Stimulated activated CD4-positive, alpha-beta T cell treated with anti-CD3 and anti-CD28 coated beads, TNF-alpha, amount 100 ng/mL, for 1 hour (primary cell): ENCODE measurements at regions not wholly inside any gene's neighbourhood (a gene's known extent, or its start where the extent isn't known, plus 50 kb on each side); places are given as distances from the start of the nearest gene placed in this dataset.
"Not testable (repeated sequence)": the region's sequence is repeated elsewhere in the genome, so short reads cannot be mapped to it uniquely, and the experiment has no call there.

ENCODE experiments used
- DNase-seq, 3 donors: peaks; one replicate each; pipeline ENCODE4 v3.0.0-alpha.2; 2020; ENCODE audit warnings: low read depth in 3 of 3, low spot score in 1 of 3

DNA sequence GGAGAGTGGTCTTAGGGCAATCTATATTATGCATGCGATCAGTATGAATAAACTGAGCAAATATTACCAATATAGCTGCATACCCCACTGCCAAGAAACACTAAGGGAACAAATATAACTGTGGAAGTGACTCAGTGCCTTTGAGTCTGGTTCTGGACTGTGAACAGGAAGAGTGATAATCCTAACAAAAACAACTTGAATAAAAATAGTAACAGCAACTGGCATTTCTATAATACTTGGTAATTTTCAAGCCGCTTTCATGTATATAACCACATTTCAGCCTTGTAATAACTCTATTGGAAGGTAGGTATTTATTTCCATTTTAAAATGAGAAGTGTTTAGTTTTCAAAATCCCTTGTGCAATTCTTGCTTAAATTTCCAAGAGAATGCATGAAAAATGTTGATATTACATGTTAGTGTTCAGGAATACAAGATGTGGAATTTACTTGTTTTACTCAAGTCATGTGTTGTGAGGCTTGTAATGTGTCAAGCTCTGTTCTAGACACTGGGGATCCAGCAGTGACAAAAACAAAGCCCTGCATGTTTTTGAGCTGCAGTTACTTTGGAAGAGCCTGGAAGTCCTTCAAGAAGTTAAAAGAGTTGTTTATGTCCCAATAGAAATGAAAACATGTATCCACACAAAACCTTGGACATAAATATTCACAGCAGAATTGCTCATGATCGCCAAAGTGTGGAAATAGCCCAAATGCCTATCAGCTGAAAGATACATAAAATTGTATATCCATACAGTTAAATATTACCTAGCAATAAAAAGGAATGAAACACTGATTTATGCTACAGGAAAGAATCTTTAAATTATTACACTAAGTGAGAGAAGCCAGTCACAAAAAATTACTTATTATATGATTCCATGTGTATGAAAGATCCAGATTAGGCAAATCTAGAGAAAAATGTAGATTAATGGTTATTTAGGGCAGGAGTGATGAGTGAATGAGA is 338.1 kb upstream of the TMEM132C start:
- no peak for DNase-seq

DNA sequence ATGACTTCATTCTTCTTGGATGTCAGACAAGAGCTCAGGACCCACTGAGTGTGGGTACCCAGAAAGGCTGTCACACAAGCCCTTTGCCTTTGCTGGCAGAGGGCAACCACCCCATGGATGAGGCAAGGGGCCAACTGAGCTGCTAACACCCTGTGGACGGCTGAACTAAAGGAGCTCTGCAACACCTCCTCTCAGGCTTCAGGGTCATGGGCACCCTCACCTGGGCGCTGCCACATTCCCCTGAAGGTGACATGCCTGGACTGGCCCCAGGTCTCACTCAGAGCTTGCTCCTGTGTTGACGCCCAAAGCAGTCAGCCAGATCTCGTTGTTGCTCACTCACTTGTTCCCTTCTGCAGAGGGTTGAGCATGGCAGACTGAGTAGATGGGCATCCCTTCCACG is 336.8 kb upstream of the TMEM132C start:
- DNase-seq, result no peak

DNA sequence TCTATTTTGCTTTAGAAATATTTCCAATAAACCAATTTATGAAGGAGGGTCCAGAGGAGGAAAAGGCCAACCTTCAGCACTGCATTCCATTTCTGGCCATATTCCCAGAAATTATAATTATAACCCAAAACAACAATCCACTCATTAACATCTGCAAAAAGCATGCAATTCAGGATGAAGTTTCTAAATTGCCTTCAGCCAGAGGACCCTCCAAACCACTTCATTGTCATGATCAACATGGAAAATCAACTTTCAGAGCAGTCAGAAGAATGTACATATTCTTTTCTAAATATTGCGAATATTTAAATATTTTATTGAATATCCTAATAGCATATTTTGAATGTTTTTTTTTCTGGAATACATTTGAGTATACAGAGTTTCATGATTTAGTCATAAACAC is 332.6 kb upstream of the TMEM132C start:
- no peak for DNase-seq

DNA sequence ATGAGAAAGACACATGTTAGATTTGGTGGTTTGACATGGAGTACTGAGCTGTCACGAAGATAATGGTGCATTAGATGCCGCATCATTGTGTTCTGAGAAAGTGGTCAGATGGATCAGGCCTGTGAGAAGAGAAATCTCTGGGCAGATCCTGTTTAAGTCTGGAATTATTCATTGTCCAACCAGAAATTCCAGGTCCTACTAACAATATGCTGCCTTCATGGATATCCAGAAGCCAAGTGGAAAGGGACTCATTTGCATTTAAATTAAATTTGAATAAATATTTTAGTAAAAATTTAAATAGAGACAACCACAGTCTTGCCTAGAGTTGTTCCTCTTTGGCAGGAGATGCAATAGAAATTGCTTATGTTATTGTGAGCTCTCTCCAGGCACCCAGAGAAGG is 330.5 kb upstream of the TMEM132C start:
- DNase-seq, result no peak

DNA sequence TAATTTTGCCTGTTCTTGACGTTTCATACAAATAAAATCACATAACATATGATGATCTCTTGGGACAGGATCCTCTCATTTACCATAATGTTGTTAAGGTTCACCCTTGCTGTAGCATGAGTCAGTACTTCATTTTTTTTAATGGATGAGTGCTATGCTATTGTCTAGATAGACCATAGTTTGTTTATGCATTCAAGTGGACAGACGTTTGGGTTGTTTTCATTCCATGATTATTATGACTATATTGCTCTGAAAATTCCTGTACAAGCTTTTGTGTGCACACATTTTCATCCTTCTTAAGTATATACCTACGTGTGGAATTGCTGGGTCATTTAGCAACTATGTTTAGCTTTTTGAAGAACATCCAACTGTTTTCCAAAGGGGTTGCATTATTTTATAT is 325.6 kb upstream of the TMEM132C start:
- DNase-seq, result no peak

DNA sequence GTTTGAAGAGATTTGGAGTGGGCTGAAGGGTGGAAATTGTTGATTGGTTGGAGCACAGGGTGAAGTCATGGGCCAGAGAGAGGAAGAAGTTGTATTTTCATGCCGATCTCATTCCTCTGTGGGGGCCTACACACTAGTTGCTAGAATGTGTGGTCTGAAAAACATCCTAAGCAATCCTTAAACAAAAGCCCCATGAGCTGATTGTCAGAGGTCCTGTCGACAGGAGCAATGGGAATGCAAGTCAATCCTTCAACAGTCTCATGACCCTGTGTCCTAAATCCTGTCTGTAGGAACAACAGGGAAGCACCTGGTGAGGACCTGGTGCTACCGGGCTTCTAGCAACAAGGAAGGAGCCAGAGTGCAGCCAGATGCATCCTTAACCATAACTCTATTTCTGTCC is 324.0 kb upstream of the TMEM132C start:
- no peak for DNase-seq

DNA sequence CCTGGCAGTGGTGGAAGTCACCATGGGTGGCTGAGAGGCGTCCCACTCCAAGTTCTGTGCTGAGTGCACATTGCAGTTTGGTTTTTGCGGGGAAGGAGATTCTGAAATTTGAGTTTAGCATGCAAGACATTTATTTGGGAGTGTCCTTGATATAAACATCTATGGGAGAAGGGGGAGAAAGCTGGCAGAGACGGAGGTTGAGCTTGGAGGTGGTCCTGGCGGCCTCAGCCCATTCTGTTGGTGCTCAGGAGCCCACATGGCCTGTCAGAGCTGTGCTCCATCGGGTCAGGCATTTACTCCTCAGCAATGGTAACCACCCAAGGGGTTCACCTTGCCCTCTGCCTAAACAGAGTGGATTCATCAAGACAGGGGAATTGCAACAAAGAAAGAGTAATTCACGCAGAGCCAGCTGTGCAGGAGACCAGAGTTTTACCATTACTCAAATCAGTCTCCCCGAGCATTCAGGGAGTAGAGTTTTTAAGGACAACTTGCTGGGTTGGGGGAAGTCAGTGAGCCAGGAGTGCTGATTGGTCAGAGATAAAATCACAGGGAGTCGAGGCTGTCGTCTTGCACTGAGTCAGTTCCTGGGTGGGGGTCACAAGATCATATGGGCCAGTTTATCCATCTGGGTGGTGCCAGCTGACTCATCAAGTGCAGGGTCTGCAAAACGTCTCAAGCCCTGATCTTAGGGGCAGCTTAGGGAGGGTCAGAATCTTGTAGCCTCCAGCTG is 323.3 kb upstream of the TMEM132C start:
- DNase-seq, result no peak

DNA sequence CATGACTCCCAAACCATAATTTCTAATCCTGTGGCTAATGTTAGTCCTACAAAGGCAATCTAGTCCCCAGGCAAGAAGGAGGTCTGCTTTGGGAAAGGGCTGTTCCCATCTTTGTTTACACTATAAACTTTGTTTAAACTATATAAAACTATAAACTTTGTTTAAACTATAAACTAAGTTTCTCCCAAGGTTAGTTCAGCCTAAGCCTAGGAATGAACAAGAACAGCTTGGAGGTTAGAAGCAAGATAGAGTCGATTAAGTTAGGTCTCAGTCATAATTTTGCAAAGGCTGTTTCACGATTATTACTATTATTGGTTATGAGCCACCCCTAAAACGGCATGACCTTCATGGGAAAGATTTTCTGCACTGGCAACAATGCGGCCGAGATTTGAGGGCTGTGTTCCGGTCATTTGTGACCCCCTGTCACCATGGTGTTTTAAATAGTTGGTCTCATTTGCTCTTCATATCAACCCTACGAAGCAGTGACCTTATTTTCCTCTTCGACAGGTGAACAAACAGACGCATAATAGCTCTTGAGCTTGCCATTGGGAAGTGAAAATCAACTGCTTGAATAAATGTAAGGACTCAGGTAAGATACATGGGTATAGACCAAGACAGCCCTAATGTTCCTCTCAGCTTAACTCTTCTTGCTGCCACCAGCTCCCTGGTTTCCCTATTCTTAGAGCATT is 322.6 kb upstream of the TMEM132C start:
- no peak for DNase-seq

DNA sequence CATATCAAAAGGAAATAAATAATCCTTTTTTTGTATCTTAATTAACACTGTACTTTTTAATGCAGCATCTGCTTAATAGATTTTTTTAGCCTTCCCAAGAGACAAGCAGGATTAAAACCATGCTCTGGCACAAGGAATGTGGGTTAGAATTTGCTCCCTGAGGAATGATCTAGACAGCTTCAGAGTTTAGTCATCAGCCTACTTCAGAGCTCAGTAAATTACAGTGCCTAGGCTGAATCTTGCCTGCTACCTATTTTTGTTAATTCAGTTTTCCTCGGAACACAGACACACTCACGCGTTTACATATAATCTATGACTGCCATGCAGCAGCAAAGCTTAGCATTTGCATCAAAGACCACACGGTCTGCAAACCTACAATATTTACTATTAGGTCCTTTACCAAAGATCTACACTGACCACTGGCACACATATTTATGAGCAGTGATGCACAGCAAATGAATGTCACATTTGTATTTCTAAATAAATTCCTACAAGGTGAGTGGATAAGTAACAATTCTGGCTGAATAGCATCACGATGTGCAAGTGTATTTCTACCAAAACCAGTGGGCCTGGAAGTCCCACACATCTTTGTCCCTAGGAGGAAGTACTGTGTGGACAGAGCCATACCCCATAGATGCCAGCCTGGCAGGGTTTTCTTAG is 309.8 kb upstream of the TMEM132C start:
- no peak for DNase-seq

DNA sequence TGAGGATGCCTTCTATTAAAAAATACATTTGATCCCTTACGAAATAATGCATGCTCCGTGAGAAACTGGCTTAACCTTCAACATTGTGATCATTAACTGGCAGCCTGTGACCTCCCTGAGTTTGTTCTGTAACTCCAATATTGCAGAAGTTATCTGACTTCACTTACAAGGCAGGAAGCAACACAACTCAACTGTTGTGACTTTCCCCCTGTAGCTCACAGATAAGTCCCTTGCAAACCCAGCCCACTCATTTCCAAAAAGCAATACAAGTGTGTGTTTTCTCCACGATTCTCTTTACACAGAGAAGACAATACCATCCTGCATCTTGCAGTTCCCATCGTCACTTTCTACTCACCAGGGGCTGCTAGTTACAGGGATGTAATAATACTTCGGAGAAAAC is 304.7 kb upstream of the TMEM132C start:
- DNase-seq, result no peak

DNA sequence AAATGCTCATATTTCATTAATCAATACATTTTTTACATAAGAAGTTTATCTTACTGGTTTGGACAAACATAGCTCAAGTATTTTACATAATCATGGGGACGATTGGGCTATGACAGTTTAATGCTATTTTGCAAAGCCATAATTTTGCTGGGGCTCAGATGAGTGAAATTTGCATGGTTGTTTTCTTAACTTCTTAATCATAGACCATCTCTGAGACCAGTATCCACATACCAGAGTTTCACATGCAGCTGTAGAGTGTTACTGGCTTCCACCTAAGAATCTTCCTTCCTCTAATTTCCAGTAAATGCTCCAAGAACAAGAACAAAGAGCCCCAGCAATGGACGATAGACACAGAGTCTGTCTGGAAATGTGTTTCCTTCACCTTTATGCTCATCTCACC is 303.0 kb upstream of the TMEM132C start:
- no peak for DNase-seq

DNA sequence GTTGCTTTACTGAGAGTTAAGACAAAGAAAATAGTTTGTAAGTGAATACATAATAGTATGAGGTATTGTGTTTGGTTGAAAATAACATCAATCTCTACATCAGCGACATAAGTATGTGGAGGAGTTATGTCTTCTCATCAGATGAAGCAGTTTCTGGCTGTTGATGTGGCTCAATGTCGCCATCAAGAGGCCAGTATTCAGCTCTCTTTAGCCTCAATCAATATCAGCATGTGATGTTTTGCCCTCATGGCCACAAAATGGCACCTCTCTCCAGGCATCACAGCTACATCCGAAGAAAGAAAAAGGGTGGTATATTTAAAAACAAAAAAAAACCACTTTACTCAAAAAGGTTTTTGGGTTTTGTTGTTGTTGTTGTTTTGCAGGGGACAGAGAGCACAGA is 302.3 kb upstream of the TMEM132C start:
- no peak for DNase-seq

DNA sequence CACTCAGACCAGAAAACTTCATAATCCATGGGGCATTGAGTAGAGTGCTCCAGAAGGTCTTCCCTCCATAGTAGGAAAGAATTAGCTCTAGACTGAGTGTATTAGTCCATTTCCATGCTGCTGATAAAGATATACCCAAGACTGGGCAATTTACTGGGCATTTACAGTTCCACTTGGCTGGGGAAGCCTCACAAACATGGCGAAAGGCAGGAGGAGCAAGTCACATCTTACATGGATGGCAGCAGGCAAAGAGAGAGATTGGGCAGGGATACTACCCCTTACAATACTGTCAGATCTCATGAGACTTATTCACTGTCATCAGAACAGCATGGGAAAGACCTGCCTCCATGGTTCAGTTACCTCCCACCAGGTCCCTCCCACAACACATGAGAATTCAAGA is 300.6 kb upstream of the TMEM132C start:
- DNase-seq, result no peak

DNA sequence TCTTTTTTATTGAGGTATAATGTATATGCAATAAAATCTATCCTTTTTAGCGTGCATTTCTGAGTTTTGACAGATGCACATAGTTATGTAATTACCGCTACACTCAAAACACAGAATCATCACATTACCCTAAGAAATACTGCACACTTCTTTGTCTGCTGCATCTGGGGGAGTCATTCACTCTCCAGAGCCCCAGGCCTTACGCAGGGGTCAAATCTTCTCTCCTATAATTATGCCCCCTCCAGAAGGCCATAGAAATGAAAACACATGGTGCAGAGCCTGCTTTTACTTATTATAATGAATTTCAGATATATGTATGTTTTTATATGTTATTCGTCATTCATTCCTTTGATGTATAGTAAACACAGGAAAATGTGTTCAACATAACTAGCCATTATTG is 296.5 kb upstream of the TMEM132C start:
- DNase-seq, result no peak

DNA sequence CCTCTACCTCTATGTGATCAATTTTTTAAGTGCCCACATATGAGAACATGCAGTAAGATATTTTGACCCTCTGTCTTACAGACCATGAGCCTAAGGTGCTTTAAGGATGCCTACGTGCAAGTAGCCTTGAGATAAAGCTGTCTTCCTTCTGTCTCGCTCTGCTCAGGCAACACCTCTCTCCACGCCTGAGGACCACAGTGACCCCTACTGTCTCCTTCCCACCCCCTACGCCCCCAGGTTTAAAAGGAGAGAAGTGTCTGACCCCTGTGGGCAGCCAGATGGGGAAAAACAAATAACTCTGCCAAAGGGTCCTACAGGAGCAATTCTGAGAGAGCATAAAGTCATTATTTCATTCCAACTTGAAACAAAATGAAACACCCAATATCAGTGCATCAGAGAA is 286.4 kb upstream of the TMEM132C start:
- DNase-seq, result no peak

DNA sequence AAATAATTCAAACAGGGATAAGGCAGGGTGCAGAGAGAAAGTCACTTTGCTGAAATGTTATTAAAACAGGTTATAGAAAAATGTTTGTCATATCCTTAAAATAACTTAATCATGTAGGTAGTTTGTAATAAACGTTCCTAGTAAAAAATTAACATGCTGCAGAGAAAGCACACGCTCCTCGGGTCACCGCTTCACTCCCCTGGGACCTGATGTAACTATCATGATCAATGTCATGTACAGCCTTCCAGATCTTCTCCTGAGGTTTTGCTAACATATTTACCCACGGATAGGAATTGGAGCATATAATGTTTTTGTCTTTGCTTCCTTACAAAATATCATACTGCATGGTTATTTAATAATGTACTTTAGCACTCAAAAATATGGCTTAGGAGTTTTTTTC is 285.1 kb upstream of the TMEM132C start:
- no peak for DNase-seq

DNA sequence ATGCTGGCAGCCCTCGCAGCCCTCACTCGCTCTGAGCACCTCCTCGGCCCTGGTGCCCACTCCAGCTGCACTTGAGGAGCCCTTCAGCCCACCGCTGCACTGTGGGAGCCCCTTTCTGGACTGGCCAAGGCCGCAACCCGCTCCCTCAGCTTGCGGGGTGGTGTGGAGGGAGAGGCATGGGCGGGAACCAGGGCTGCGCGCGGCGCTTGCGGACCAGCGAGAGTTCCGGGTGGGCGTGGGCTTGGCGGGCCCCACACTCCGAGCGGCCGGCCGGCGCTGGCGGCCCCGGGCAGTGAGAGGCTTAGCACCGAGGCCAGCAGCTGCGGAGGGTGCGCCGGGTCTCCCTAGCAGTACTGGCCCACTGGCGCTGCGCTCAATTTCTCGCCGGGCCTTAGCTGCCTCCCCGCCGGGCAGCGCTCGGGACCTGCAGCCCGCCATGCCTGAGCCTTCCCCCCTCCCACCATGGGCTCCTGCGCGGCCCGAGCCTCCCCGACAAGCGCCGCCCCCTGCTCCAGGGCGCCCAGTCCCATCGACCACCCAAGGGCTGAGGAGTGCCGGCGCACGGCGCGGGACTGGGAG is 283.7 kb upstream of the TMEM132C start:
- not testable (repeated sequence) for DNase-seq

DNA sequence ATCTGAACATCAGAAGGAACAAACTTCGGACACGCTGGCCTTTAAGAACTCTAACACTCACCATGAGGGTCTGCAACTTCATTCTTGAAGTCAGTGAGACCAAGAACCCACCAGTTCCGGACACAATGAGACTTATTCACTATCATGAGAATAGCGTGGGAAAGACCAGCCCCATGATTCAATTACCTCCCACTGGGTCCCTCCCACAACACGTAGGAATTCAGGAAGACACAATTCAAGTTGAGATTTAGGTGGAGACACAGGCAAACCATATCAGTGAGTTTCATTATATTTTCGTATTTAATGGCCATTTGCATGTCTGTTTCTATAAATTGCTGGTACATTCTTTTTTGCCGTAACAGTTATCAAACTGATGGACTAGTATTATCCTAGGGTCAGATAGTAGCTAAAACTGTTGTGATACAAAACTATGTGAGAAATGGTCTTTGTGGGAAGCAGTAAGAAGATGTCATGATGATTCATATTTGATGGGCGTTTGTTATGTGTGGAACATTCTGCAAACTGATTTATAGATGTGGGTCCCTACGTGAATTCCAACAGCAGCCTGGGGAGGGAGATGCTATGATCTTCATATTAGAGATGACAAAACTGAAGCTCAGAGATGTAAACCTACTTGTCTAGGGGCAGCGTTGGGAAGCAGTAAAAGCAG is 282.4 kb upstream of the TMEM132C start:
- DNase-seq, result no peak

DNA sequence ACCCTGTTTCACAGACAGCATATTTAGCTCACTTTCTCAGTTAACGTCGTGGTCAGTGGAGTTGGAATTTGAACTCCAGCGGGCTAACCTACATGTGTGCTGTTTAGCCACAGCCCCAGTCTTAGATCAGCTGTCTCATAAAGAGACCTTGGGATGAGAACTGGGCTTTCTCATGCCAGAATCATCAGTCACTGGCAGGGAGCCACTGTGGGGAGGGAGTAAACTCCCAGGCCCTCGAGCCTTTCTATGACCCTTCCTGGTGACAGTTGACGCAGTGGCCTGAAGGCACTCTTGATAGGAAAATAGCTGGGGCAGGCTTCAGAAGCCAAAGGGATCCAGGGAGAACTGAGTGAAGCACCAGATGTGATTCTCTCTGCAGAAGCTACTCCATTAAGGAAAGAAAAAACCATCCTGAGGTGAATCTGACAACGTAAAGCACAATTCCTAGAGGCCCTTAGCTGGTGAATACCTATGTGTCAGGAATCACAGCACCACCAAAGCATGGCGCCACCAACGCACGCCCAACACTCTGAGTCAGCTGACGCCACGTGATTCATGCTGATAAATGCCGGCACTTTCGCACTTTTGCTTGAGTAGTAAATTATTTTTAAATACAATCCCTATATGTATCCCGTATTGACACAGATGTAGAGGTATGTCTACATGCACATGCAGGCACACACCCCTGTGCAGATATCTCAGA is 279.6 kb upstream of the TMEM132C start:
- DNase-seq, result no peak

DNA sequence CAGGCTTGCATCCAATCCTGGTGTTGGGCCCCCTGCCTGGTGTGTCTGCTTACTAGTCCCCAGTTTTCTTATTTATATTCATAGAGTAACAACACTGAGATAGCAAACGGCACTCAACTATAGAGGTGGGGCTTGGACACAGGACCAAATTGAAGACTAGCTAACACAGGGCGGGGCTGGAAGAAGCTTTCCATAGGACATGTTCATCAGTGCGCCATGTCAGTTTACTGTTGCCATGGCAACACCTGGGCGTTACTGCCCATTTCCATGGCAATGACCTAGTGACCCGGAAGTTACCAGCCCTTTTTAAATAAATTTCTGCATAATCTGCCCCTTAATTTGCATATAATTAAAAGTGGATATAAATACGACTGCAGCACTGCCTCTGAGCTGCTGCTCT is 275.5 kb upstream of the TMEM132C start:
- DNase-seq, result no peak
